Sigmoid colon (tissue), 4 donors: ENCODE measurements at regions not wholly inside any gene's neighbourhood (a gene's known extent, or its start where the extent isn't known, plus 50 kb on each side); places are given as distances from the start of the nearest gene placed in this dataset.

ENCODE experiments used
- CTCF ChIP-seq, 4 experiments: fragments of 450-650 bp in 3 of 4; fragments of 200-600 bp in 1 of 4; IDR thresholded peaks; one replicate each; pipeline ENCODE4 v1.5.1; 2016 to 2019; ENCODE audit warnings: antibody characterized with exemption in 4 of 4, mild to moderate bottlenecking in 3 of 4, moderate library complexity in 2 of 4
- EP300 ChIP-seq, 4 donors: sonication (generic); formaldehyde crosslinking; IDR thresholded peaks; one replicate each; pipeline ENCODE4 v1.6.1; 2017; ENCODE audit warnings: antibody characterized with exemption in 4 of 4
- POLR2A ChIP-seq, 2 donors: fragments of 450-650 bp; IDR thresholded peaks; one replicate each; pipeline ENCODE4 v1.6.1; 2016; ENCODE audit warnings: antibody characterized with exemption in 2 of 2, mild to moderate bottlenecking in 2 of 2, moderate library complexity in 2 of 2
- POLR2AphosphoS5 ChIP-seq, 4 donors: sonication (generic); formaldehyde crosslinking; IDR thresholded peaks; one replicate each; pipeline ENCODE4 v1.6.1; 2017; ENCODE audit warnings: antibody characterized with exemption in 4 of 4

DNA sequence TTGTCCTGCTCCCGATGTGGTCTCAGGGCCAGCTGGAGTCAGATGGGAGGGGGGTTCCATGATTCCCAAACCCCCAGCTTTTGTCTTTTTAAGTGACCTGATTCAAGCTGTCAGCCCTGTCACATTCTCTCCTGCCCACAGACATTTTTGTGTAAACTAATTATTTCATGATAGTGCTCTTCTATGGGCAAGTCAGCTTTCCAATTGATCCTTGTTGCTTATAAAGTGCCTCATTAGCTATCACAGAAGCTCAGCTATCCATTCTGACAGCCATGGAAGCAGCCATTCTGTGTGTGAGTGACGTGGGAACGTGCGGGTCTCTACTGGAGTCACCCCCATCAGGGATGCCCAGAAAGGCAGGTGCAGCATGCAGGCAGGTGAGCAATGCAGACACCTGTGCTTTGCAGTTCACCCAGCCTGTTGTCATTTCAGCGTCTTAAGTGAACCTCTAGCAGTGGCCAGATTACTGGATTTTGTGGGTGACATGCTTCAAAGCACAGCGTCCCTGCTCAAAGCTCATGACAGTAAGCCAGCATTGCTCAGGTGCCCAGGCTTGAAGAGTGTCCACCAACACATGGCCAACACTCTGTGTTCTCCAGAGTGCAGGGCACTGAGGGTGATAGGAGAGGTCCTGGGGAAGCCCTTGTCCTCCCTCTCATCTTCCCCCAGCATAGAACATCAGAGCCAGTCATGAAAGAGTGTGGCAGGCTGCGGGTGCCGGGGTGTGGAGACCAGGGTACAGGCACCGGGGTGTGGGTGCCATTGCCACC is 162.1 kb upstream of the SH3BP4 start:
- no peak for TF ChIP-seq CTCF (IDR thresholded peaks at IDR 0.05)
- TF ChIP-seq EP300 (IDR thresholded peaks at IDR 0.05), result no peak
- no peak for TF ChIP-seq POLR2A (IDR thresholded peaks at IDR 0.05)
- no peak for TF ChIP-seq POLR2AphosphoS5 (IDR thresholded peaks at IDR 0.05)
